NT2/D1 (cell line): ENCODE measurements at regions not wholly inside any gene's neighbourhood (a gene's known extent, or its start where the extent isn't known, plus 50 kb on each side); places are given as distances from the start of the nearest gene placed in this dataset.

ENCODE experiments used
- DNase-seq: peaks from one replicate; pipeline ENCODE4 v3.0.0-alpha.2; 2011; ENCODE audit warnings: low read depth, low spot score
- H3K27me3 ChIP-seq: 2 replicates; pipeline ENCODE4 v1.6.0; 2011; ENCODE audit warnings: mild to moderate bottlenecking; ENCODE audit not compliant: insufficient read length, insufficient read depth
- H3K36me3 ChIP-seq: 2 replicates; pipeline ENCODE4 v1.6.1; 2011; ENCODE audit warnings: mild to moderate bottlenecking, low read length, mixed read lengths; ENCODE audit not compliant: insufficient read depth, insufficient read length
- H3K4me1 ChIP-seq: 2 replicates; pipeline ENCODE4 v1.5.1; 2011; ENCODE audit not compliant: insufficient read depth, insufficient read length
- H3K4me3 ChIP-seq: 2 replicates; pipeline ENCODE4 v1.5.1; 2011; ENCODE audit warnings: low read depth; ENCODE audit not compliant: insufficient read length
- H3K9ac ChIP-seq: 2 replicates; pipeline ENCODE4 v1.6.0; 2011; ENCODE audit warnings: low read depth; ENCODE audit not compliant: insufficient read length
- H3K9me3 ChIP-seq: 2 replicates; pipeline ENCODE4 v1.5.1; 2011; ENCODE audit warnings: mild to moderate bottlenecking, low read length; ENCODE audit not compliant: insufficient read depth
- SUZ12 ChIP-seq: IDR thresholded peaks from 2 replicates; pipeline ENCODE4 v1.6.1; 2011; ENCODE audit not compliant: insufficient read length, insufficient read depth; ENCODE audit errors: extremely low read depth
- YY1 ChIP-seq: IDR thresholded peaks from 2 replicates; pipeline ENCODE4 v1.6.1; 2011; ENCODE audit not compliant: insufficient read length, insufficient read depth
- ZNF274 ChIP-seq: IDR thresholded peaks from 2 replicates; pipeline ENCODE4 v1.6.1; 2011; ENCODE audit warnings: mild to moderate bottlenecking, low read depth, low read length

GRCh38 chr7:47045207-47046051 is 536.5 kb downstream of the TNS3 start:
- Histone ChIP-seq H3K4me1 (no peaks in the 10 kb centered on the region), H3K27me3 (peaks cover 3% of the 10 kb centered on the region), H3K9ac (no peak overlapping the region), H3K4me3 (no peak overlapping the region), H3K9me3 (no peaks in the 10 kb centered on the region), H3K36me3 (no peaks in the 10 kb centered on the region)
- TF ChIP-seq ZNF274 (no peak), YY1 (no peak), SUZ12 (no peak)
- DNase-seq: no peak

GRCh38 chr7:47044625-47045024 is 537.3 kb downstream of the TNS3 start:
- TF ChIP-seq SUZ12 (no peak), ZNF274 (no peak), YY1 (no peak)

GRCh38 chr7:47043304-47043703 is 538.6 kb downstream of the TNS3 start:
- no peak overlapping the region for H3K9ac ChIP-seq
- no peaks in the 10 kb centered on the region for H3K9me3 ChIP-seq
- DNase-seq: no peak
- H3K4me3 ChIP-seq: no peak overlapping the region
- no peaks in the 10 kb centered on the region for H3K36me3 ChIP-seq
- H3K27me3 ChIP-seq: peaks cover 3% of the 10 kb centered on the region
- no peak for TF ChIP-seq YY1
- TF ChIP-seq SUZ12: no peak
- no peak for TF ChIP-seq ZNF274
- peaks cover 3% of the 10 kb centered on the region for H3K4me1 ChIP-seq

More at GRCh38 chr7:47044625-47045024, 537.3 kb downstream of the TNS3 start:
- Histone ChIP-seq H3K4me1 (no peaks in the 10 kb centered on the region), H3K36me3 (no peaks in the 10 kb centered on the region), H3K9me3 (no peaks in the 10 kb centered on the region), H3K4me3 (no peak overlapping the region), H3K27me3 (peaks cover 3% of the 10 kb centered on the region), H3K9ac (no peak overlapping the region)
- no peak for DNase-seq

GRCh38 chr7:47042669-47043068 is 539.2 kb downstream of the TNS3 start:
- no peak for DNase-seq
- Histone ChIP-seq H3K9ac (no peak overlapping the region), H3K4me3 (no peak overlapping the region), H3K27me3 (peaks cover 3% of the 10 kb centered on the region), H3K36me3 (no peaks in the 10 kb centered on the region), H3K4me1 (peaks cover 5% of the 10 kb centered on the region), H3K9me3 (no peaks in the 10 kb centered on the region)
- TF ChIP-seq YY1 (no peak), SUZ12 (no peak), ZNF274 (no peak)

- H3K9ac ChIP-seq: no peak overlapping the region
- H3K36me3 ChIP-seq: no peaks in the 10 kb centered on the region
- DNase-seq: no peak
- peaks cover 4% of the 10 kb centered on the region for H3K27me3 ChIP-seq
- TF ChIP-seq YY1: no peak
- no peaks in the 10 kb centered on the region; the same call in 1 of the 2 replicates for H3K9me3 ChIP-seq
- H3K4me3 ChIP-seq: no peak overlapping the region
- peaks cover 5% of the 10 kb centered on the region for H3K4me1 ChIP-seq
Observed at GRCh38 chr7:47040795-47041347, 541.0 kb downstream of the TNS3 start.

GRCh38 chr7:47039904-47040303 is 542.0 kb downstream of the TNS3 start:
- no peak overlapping the region for H3K9ac ChIP-seq
- TF ChIP-seq YY1: no peak
- no peak for TF ChIP-seq SUZ12
- TF ChIP-seq ZNF274: no peak
- no peaks in the 10 kb centered on the region for H3K36me3 ChIP-seq
- H3K4me3 ChIP-seq: no peak overlapping the region
- DNase-seq: no peak
- no peaks in the 10 kb centered on the region; the same call in 1 of the 2 replicates for H3K9me3 ChIP-seq
- peaks cover 7% of the 10 kb centered on the region for H3K27me3 ChIP-seq
- peaks cover 5% of the 10 kb centered on the region for H3K4me1 ChIP-seq

GRCh38 chr7:47039089-47039648 is 542.7 kb downstream of the TNS3 start:
- H3K36me3 ChIP-seq: no peaks in the 10 kb centered on the region
- peak overlapping the region; percentile 22 for H3K9ac ChIP-seq
- H3K27me3 ChIP-seq: peaks cover 7% of the 10 kb centered on the region
- peaks cover 5% of the 10 kb centered on the region for H3K4me1 ChIP-seq
- TF ChIP-seq SUZ12: no peak
- TF ChIP-seq YY1: no peak
- TF ChIP-seq ZNF274: no peak
- no peaks in the 10 kb centered on the region; the same call in 1 of the 2 replicates for H3K9me3 ChIP-seq
- H3K4me3 ChIP-seq: no peak overlapping the region
- peak; percentile 27 for DNase-seq
